Loucy (cell line): ENCODE measurements at regions not wholly inside any gene's neighbourhood (a gene's known extent, or its start where the extent isn't known, plus 50 kb on each side); places are given as distances from the start of the nearest gene placed in this dataset.

Source experiments
- H2AFZ ChIP-seq: fragments of 200-600 bp; sonication (generic); 2 replicates; pipeline ENCODE4 v1.6.0; 2016; ENCODE audit warnings: antibody characterized with exemption, mild to moderate bottlenecking, low read length, moderate library complexity
- H3F3A ChIP-seq: fragments of 200-600 bp; 2 replicates; pipeline ENCODE4 v1.6.0; 2016; ENCODE audit warnings: antibody characterized with exemption, low read depth, mild to moderate bottlenecking
- H3K27me3 ChIP-seq: fragments of 200-600 bp; sonication (generic); 2 replicates; pipeline ENCODE4 v1.6.1; 2014; ENCODE audit warnings: low read length, mild to moderate bottlenecking; ENCODE audit not compliant: insufficient read depth, poor library complexity, severe bottlenecking
- H3K36me3 ChIP-seq: fragments of 200-600 bp; sonication (generic); 2 replicates; pipeline ENCODE4 v1.6.1; 2016; ENCODE audit warnings: low read length; ENCODE audit not compliant: insufficient read depth
- H3K4me1 ChIP-seq: fragments of 200-600 bp; sonication (generic); 2 replicates; pipeline ENCODE4 v1.5.1; 2014; ENCODE audit warnings: low read length, mild to moderate bottlenecking; ENCODE audit not compliant: insufficient read depth, poor library complexity, severe bottlenecking
- H3K4me2 ChIP-seq: fragments of 200-600 bp; sonication (generic); 2 replicates; pipeline ENCODE4 v1.6.0; 2014; ENCODE audit warnings: antibody characterized with exemption, low read length, low read depth, mild to moderate bottlenecking; ENCODE audit not compliant: poor library complexity, severe bottlenecking
- H3K4me3 ChIP-seq: fragments of 200-600 bp; sonication (generic); 2 replicates; pipeline ENCODE4 v1.5.1; 2014; ENCODE audit warnings: low read length, mild to moderate bottlenecking, mixed read lengths; ENCODE audit not compliant: poor library complexity, severe bottlenecking
- H3K79me2 ChIP-seq: fragments of 200-600 bp; sonication (generic); 2 replicates; pipeline ENCODE4 v1.6.1; 2014; ENCODE audit warnings: low read length; ENCODE audit not compliant: insufficient read depth
- H3K9ac ChIP-seq: fragments of 200-600 bp; sonication (generic); 2 replicates; pipeline ENCODE4 v1.6.0; 2014; ENCODE audit warnings: mild to moderate bottlenecking, low read depth, low read length, moderate library complexity; ENCODE audit not compliant: poor library complexity, severe bottlenecking
- H3K9me2 ChIP-seq: fragments of 200-600 bp; sonication (generic); replicated peaks from 2 replicates; pipeline ENCODE4 v1.6.1; 2016; ENCODE audit warnings: low read depth, low read length, mixed read lengths
- H3K9me3 ChIP-seq: fragments of 200-600 bp; sonication (generic); 2 replicates; pipeline ENCODE4 v1.6.1; 2014; ENCODE audit warnings: mild to moderate bottlenecking, antibody characterized with exemption, low read length, low read depth; ENCODE audit not compliant: insufficient read depth
- H4K20me1 ChIP-seq: fragments of 200-600 bp; sonication (generic); 2 replicates; pipeline ENCODE4 v1.6.0; 2014; ENCODE audit warnings: antibody characterized with exemption, low read length, mild to moderate bottlenecking; ENCODE audit not compliant: insufficient read depth, poor library complexity, severe bottlenecking
- CTCF ChIP-seq: fragments of 200-600 bp; sonication (generic); conservative IDR thresholded peaks from 2 replicates; pipeline ENCODE4 v1.5.1; 2014; ENCODE audit warnings: mild to moderate bottlenecking, antibody characterized with exemption, low read length
- EZH2phosphoT487 ChIP-seq: fragments of 200-600 bp; IDR thresholded peaks from 2 replicates; pipeline ENCODE4 v1.6.1; 2018; ENCODE audit warnings: antibody characterized with exemption, mild to moderate bottlenecking, moderate library complexity, borderline replicate concordance

GRCh38 chr6:141117874-141118273 is 1014.9 kb upstream of the GJE1 start:
- no peak overlapping the region for H3K4me3 ChIP-seq
- no peaks in the 10 kb centered on the region for H3K4me1 ChIP-seq
- H3K9ac ChIP-seq: no peak overlapping the region
- no peaks in the 10 kb centered on the region for H3F3A ChIP-seq
- H3K27me3 ChIP-seq: no peaks in the 10 kb centered on the region
- no peaks in the 10 kb centered on the region for H3K9me3 ChIP-seq
- no peak overlapping the region for H3K4me2 ChIP-seq
- H4K20me1 ChIP-seq: no peaks in the 10 kb centered on the region
- no peaks in the 10 kb centered on the region for H3K36me3 ChIP-seq
- H2AFZ ChIP-seq: no peak overlapping the region
- no peaks in the 10 kb centered on the region for H3K9me2 ChIP-seq
- H3K79me2 ChIP-seq: no peaks in the 10 kb centered on the region
- no peak for TF ChIP-seq EZH2phosphoT487
- no peak for TF ChIP-seq CTCF

- no peaks in the 10 kb centered on the region for H4K20me1 ChIP-seq
- H3F3A ChIP-seq: no peaks in the 10 kb centered on the region
- H2AFZ ChIP-seq: no peak overlapping the region
- H3K9me3 ChIP-seq: no peaks in the 10 kb centered on the region
- H3K4me3 ChIP-seq: no peak overlapping the region
- no peaks in the 10 kb centered on the region for H3K79me2 ChIP-seq
- TF ChIP-seq EZH2phosphoT487: no peak
- no peak for TF ChIP-seq CTCF
- H3K4me2 ChIP-seq: no peak overlapping the region
- no peaks in the 10 kb centered on the region for H3K36me3 ChIP-seq
- H3K9me2 ChIP-seq: no peaks in the 10 kb centered on the region
- no peaks in the 10 kb centered on the region for H3K4me1 ChIP-seq
- H3K27me3 ChIP-seq: no peaks in the 10 kb centered on the region
- no peak overlapping the region for H3K9ac ChIP-seq
Observed at GRCh38 chr6:141110481-141110880, 1022.2 kb upstream of the GJE1 start.

GRCh38 chr6:141107591-141108160 is 1025.0 kb upstream of the GJE1 start:
- no peak for TF ChIP-seq EZH2phosphoT487
- no peak for TF ChIP-seq CTCF
- Histone ChIP-seq H3K9me3 (no peaks in the 10 kb centered on the region), H3F3A (no peaks in the 10 kb centered on the region), H2AFZ (no peak overlapping the region), H4K20me1 (no peaks in the 10 kb centered on the region), H3K9me2 (no peaks in the 10 kb centered on the region), H3K4me1 (no peaks in the 10 kb centered on the region), H3K9ac (no peak overlapping the region), H3K36me3 (no peaks in the 10 kb centered on the region), H3K4me3 (no peak overlapping the region), H3K27me3 (no peaks in the 10 kb centered on the region), H3K4me2 (no peak overlapping the region), H3K79me2 (no peaks in the 10 kb centered on the region)
